Osteocyte (in vitro differentiated cells): ENCODE measurements at regions not wholly inside any gene's neighbourhood (a gene's known extent, or its start where the extent isn't known, plus 50 kb on each side); places are given as distances from the start of the nearest gene placed in this dataset.
"Not testable (repeated sequence)": the region's sequence is repeated elsewhere in the genome, so short reads cannot be mapped to it uniquely, and the experiment has no call there.

Experiments used
- DNase-seq: peaks from one replicate; pipeline ENCODE4 v3.0.0; 2021; ENCODE audit warnings: mixed read lengths; ENCODE audit not compliant: unreplicated experiment; ENCODE audit errors: extremely low spot score
- H3K27ac Mint-ChIP-seq: one replicate; pipeline ENCODE4 v1.8.0; 2021; ENCODE audit warnings: mild to moderate bottlenecking, mixed read lengths; ENCODE audit not compliant: unreplicated experiment
- H3K27me3 Mint-ChIP-seq: one replicate; pipeline ENCODE4 v1.8.0; 2021; ENCODE audit warnings: mixed read lengths; ENCODE audit not compliant: unreplicated experiment
- H3K36me3 Mint-ChIP-seq: one replicate; pipeline ENCODE4 v1.8.0; 2021; ENCODE audit warnings: mixed read lengths; ENCODE audit not compliant: unreplicated experiment
- H3K4me1 Mint-ChIP-seq: one replicate; pipeline ENCODE4 v1.8.0; 2021; ENCODE audit warnings: mixed read lengths; ENCODE audit not compliant: unreplicated experiment
- H3K4me3 Mint-ChIP-seq: one replicate; pipeline ENCODE4 v1.8.0; 2021; ENCODE audit warnings: mild to moderate bottlenecking, moderate library complexity, mixed read lengths; ENCODE audit not compliant: unreplicated experiment
- H3K9me3 Mint-ChIP-seq: one replicate; pipeline ENCODE4 v1.8.0; 2021; ENCODE audit warnings: mixed read lengths; ENCODE audit not compliant: unreplicated experiment
- TF ChIP-seq, protein P1 (sequence below): fragments of 200-600 bp; sonication (generic); IDR thresholded peaks from 2 replicates; pipeline ENCODE4 v1.5.0; 2021; ENCODE audit warnings: antibody characterized with exemption, mild to moderate bottlenecking, moderate library complexity

DNA sequence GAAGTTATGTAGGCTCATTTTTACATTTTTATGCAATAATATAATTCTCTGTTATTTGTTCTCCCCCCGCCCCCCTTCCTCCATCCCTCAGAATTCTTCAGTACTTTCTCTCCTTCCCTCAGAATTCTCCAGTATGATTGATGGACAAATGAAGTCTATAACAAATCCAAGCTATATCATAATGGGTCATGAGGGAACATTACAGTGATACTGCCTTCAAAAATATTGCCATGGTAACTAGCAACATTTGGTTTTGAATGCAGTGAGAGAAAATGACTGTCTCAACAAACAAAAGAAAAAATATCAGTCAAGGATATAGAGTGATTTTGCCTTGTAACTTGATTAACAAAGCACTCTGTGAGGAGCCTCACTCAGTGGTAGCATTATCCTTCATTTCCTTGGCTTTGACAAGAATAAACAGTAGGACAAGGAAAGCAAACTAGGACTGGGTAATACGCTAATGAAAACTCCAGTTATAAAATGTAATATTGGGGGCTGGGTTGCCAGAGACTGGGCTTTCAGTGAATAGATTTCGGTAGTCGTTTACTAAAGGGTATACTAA lies 392.9 kb upstream of the CRIM1 start:
- no peak for DNase-seq
- Mint-ChIP-seq H3K27ac (no peak overlapping the region), H3K27me3 (no peaks in the 10 kb centered on the region), H3K36me3 (no peaks in the 10 kb centered on the region), H3K9me3 (peaks cover 3% of the 10 kb centered on the region), H3K4me3 (no peak overlapping the region), H3K4me1 (no peaks in the 10 kb centered on the region)
- TF ChIP-seq, protein P1, sequence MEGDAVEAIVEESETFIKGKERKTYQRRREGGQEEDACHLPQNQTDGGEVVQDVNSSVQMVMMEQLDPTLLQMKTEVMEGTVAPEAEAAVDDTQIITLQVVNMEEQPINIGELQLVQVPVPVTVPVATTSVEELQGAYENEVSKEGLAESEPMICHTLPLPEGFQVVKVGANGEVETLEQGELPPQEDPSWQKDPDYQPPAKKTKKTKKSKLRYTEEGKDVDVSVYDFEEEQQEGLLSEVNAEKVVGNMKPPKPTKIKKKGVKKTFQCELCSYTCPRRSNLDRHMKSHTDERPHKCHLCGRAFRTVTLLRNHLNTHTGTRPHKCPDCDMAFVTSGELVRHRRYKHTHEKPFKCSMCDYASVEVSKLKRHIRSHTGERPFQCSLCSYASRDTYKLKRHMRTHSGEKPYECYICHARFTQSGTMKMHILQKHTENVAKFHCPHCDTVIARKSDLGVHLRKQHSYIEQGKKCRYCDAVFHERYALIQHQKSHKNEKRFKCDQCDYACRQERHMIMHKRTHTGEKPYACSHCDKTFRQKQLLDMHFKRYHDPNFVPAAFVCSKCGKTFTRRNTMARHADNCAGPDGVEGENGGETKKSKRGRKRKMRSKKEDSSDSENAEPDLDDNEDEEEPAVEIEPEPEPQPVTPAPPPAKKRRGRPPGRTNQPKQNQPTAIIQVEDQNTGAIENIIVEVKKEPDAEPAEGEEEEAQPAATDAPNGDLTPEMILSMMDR = no peak

DNA sequence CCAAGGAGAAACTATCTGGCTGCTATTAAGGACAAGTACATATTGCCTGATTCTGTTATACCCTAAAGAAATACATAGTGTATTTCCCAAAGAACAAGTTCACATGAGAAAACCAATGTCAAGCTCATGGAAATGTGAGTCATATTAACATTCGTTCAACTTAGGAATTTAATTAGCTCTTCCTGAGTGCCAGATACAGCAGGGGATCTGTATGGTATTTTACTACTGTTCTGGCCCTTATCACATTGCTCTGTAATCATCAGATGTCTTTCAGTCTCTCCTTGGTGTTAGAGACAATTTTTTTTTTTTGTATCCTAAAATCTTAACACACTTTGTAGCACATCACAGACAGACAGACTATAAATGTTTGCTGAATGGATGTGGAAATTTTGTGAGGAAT lies 395.0 kb upstream of the CRIM1 start:
- H3K4me3 Mint-ChIP-seq = no peak overlapping the region
- H3K9me3 Mint-ChIP-seq = peaks cover 3% of the 10 kb centered on the region
- TF ChIP-seq, protein P1 = no peak
- no peaks in the 10 kb centered on the region for H3K27me3 Mint-ChIP-seq
- no peak overlapping the region for H3K27ac Mint-ChIP-seq
- H3K4me1 Mint-ChIP-seq = no peaks in the 10 kb centered on the region
- no peak for DNase-seq
- H3K36me3 Mint-ChIP-seq = no peaks in the 10 kb centered on the region

DNA sequence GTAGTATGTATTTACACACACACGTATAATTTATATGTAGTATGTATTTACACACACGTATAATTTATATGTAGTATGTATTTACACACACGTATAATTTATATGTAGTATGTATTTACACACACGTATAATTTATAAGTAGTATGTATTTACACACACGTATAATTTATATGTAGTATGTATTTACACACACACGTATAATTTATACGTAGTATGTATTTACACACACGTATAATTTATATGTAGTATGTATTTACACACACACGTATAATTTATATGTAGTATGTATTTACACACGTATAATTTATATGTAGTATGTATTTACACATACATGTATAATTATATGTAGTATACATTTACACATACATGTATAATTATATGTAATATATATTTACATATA lies 398.5 kb upstream of the CRIM1 start:
- H3K27ac Mint-ChIP-seq, H3K27me3 Mint-ChIP-seq, H3K4me3 Mint-ChIP-seq, H3K9me3 Mint-ChIP-seq, H3K36me3 Mint-ChIP-seq, DNase-seq, H3K4me1 Mint-ChIP-seq: not testable (repeated sequence)

DNA sequence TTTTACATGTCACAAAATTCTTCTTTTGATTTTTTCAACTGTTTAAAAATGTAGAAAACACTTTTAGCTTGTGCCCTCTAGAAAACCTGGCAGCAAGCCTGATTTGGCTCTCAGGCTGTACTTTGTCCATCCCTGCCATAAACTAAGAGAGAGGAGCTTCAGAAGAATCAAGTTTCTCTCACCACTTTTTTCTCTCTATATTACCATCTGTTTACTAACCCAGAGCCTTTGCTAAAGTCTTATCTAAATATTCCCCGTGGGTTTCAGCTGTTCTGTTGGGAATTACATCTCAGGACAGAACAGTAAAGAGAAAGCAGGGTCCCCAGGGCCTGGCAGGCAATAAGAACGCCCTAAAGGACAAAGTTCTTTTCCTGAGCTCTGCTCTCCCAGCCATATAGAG lies 409.1 kb upstream of the CRIM1 start:
- TF ChIP-seq, protein P1 = no peak
- no peak overlapping the region for H3K27ac Mint-ChIP-seq

DNA sequence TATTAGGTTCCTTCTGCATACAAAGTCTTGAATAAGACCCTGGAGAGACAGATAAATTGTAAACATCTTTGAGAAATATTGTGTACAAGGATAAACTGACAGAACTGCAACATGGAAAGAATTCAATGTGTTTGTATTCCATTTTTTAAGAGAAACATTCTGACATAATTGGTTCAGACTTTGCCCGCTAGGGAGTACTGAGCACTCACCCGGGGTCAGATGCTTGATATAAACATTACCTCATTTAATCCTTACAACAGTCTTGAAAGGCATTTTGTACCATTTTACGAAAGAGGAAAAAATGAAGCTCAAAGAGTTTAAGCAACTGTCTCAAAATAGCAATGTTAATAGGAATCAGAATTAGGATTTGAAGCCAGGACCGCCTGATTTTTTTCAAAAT lies 416.7 kb upstream of the CRIM1 start:
- H3K27me3 Mint-ChIP-seq = peaks cover 20% of the 10 kb centered on the region
- no peaks in the 10 kb centered on the region for H3K9me3 Mint-ChIP-seq
- H3K36me3 Mint-ChIP-seq = no peaks in the 10 kb centered on the region
- TF ChIP-seq, protein P1 = no peak
- DNase-seq = no peak
- H3K4me3 Mint-ChIP-seq = no peak overlapping the region
- no peak overlapping the region for H3K27ac Mint-ChIP-seq
- H3K4me1 Mint-ChIP-seq = no peaks in the 10 kb centered on the region

More for the DNA sequence above, 409.1 kb upstream of the CRIM1 start:
- Mint-ChIP-seq H3K36me3 (no peaks in the 10 kb centered on the region), H3K4me1 (no peaks in the 10 kb centered on the region), H3K4me3 (no peak overlapping the region), H3K9me3 (no peaks in the 10 kb centered on the region), H3K27me3 (peaks cover 24% of the 10 kb centered on the region)
- DNase-seq = no peak

DNA sequence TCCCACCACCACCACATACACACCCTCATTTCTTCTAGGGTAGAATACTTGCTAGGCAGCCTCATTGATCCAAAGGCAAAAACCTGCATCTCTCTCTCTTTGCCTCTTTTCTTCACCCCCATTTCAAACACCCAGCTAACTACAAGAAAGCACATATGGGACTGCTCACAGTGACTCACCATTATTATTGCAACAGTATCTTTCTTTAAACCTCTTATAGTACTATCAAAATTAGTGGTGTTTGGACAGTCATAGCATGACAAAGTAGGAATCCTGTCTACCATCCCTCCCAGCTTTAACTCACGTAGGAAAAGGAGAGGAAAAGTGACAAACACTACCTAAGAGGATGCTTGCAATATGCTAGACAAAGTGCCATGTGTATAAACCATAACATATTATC lies 422.5 kb upstream of the CRIM1 start:
- Mint-ChIP-seq H3K36me3 (no peaks in the 10 kb centered on the region), H3K4me3 (no peak overlapping the region), H3K27me3 (peaks cover 10% of the 10 kb centered on the region), H3K9me3 (no peaks in the 10 kb centered on the region), H3K4me1 (no peaks in the 10 kb centered on the region), H3K27ac (no peak overlapping the region)
- TF ChIP-seq, protein P1 = no peak
- no peak for DNase-seq
